ENCODE measurements at regions not wholly inside any gene's neighbourhood (a gene's known extent, or its start where the extent isn't known, plus 50 kb on each side); places are given as distances from the start of the nearest gene placed in this dataset.
"Not testable (repeated sequence)": the region's sequence is repeated elsewhere in the genome, so short reads cannot be mapped to it uniquely, and the experiment has no call there.

- FAIRE-seq (no peak), DNase-seq (ENCODE audit: low spot score) (no peak)
Observed at GRCh38 chr5:169415371-169415770, 114.4 kb upstream of the SLIT3 start.

- DNase-seq (ENCODE audit: low spot score) (no peak), FAIRE-seq (no peak)
Observed at GRCh38 chr5:169413416-169413815, 112.5 kb upstream of the SLIT3 start.

- no peak for FAIRE-seq
- DNase-seq (ENCODE audit: low spot score) = no peak
Observed at GRCh38 chr5:169412831-169413230, 111.9 kb upstream of the SLIT3 start.

DNA sequence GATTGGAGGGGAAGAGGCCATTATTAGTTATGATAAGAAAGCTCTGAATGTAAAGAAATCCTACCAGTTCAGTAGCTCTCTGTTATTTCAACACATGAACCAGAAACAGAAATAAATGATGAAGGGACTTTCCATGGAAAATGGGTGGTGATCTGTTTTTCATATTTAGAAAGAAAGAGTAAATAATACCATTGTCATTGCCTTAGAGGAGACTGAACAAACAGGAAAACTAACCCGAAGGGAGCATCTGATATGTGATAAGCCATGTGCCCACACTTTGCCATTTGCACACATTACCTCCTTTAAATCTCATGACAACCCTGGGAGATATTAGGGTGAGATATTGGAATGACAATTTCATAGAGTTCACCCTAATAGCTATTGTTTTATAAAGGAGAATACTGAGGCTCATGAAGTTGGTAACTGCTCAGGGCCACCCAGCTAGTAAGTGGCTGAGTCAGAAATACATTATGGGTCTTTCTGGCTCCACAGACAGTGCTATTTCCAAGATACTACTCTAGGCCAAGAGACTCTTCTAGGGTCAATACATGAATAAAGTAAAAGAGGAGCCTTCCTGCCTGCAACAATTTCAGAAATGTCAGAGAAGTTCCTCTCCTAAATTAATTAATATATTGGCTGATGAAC lies 111.0 kb upstream of the SLIT3 start:
- DNase-seq (ENCODE audit: low spot score) = no peak
- FAIRE-seq = no peak

DNA sequence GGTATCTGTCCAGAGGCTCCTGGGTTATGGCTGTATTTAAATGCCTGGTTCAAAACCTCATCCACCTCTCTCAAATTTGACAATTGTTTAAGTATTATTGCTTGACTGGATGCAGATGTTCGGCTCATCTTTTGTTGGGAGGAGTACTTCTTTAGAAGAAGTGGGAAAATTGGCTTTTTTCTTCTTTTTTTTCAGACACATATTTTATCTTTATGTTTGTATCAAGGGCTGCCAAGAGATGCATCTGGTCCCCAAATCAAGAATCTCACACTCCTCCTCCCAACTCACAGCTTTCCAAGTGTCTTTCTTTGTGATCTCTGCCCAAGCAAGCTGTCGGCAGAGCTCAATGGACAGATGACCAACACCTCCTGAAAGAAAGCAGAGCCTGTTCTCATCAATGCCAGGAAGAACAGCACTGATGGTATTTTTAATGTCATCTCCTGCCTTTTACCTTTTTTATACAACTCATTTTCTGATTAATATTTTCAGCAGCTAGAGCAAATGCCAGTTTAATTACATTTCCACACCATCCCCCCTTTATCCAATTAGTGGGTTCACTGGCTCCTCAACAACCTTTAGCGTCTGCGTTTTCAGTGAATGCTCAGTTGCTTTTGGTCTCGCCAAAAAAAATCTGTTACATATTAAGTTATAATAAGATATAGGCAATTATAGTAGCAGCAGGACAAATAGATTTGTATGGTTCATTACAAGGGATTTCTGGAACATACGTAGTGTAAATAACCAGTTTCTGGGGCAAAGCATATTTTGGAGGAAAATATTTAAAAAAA lies 110.3 kb upstream of the SLIT3 start:
- no peak for FAIRE-seq
- DNase-seq (ENCODE audit: low spot score) = no peak

- no peak for DNase-seq (ENCODE audit: low spot score)
Observed at GRCh38 chr5:169408731-169409130, 107.8 kb upstream of the SLIT3 start.

DNA sequence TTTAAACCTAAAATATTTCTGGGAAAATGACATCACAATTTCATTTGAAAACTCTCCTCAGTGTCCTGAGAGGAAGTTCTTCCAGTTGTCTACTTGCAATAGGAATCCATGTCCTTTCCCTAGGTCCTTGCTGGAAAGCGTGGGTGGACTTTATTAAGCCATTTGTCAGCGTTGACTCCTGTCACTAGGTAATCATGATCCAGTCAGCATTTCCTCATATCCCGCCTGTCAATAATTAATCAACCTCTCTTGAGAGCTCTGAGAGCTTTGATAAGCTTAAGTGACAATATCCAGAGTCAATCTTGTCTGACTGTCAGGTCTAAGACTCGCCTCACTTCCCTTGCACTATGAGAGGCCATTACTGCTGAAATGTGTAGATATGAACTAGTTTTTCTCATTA lies 107.2 kb upstream of the SLIT3 start:
- peak; percentile 67 for FAIRE-seq

More at GRCh38 chr5:169408731-169409130, 107.8 kb upstream of the SLIT3 start:
- no peak for FAIRE-seq

DNA sequence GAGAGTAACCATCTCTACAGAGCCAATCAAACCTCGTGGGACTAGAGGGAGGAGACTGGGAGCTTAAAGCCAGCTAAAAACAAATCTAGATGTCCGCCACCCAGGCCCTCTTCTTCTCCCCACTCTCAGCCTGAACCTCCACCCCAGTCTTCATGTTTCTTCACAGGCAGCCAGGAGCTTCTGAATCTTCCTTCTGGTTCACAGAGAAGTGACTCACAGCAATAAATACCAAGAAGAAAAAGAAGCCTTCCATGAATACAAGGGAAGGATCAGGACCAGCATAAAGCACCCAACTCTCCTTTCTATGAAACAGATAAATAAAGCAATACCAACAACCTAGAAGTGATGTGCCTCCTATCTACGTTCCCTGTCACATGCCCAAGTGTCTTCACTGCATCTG lies 103.3 kb upstream of the SLIT3 start:
- FAIRE-seq (no peak), DNase-seq (ENCODE audit: low spot score) (no peak)

More for the DNA sequence above, 107.2 kb upstream of the SLIT3 start:
- peak; percentile 65 for DNase-seq (ENCODE audit: low spot score)

DNA sequence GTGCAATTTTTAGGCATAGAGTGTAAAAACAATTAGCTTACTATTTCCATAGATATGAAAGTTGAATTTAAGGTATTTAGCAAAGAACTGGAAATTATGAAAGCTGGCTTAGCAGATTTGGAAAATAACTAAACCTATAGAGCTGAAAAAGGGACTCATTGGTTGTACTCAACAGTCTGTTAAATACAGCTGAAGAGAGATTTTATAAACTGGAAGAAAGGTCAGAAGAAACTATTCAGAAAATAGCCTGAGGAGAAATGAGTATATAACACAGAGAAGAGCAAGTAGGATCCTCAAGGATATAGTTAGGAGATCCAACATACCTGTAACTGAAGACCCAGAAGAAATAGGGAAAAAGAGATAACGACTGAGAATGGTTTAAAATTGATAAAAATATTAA lies 97.6 kb upstream of the SLIT3 start:
- no peak for DNase-seq (ENCODE audit: low spot score)
- FAIRE-seq = no peak

- DNase-seq (ENCODE audit: low spot score) = no peak
- FAIRE-seq = no peak
Observed at GRCh38 chr5:169395136-169395535, 94.2 kb upstream of the SLIT3 start.

DNA sequence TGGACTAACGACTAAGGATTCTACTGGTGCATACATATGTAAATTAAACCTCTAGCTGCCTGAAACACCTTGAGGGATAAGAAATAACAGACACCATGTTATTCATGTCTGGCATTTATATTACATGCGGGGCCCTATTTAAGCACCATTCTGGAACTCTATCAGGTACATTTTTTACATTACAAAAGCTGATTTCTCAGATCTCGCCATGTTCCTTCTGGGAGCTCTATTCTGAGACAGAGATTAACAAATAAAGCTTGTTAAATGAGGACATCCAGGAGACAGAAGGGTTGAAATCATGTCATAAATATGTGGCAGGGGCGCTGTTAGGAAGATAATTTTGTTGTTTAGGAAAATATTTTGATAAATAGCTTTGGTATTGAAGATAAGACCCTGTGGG lies 93.4 kb upstream of the SLIT3 start:
- DNase-seq (ENCODE audit: low spot score) = no peak
- FAIRE-seq = no peak

DNA sequence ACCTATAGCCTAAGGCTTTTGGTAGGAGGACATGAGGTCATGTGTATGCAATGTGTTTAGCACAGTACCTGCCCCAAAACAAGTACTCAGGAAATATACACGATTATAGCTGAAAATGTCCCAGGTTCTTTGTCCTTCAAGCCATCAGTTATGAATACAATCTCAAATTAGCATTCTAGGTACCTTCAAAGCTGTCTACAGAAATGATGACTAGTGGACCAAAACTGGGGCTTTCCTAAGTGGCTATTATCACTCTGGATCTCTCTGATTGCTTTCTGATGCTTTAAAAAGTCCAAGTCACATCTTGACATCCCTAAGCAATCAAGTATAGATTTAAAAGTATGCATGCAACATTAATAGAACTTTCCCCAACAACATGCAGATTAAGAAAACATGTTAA lies 93.0 kb upstream of the SLIT3 start:
- DNase-seq (ENCODE audit: low spot score) (no peak), FAIRE-seq (no peak)

- DNase-seq (ENCODE audit: low spot score) = no peak
- FAIRE-seq = no peak
Observed at GRCh38 chr5:169390265-169390664, 89.3 kb upstream of the SLIT3 start.

DNA sequence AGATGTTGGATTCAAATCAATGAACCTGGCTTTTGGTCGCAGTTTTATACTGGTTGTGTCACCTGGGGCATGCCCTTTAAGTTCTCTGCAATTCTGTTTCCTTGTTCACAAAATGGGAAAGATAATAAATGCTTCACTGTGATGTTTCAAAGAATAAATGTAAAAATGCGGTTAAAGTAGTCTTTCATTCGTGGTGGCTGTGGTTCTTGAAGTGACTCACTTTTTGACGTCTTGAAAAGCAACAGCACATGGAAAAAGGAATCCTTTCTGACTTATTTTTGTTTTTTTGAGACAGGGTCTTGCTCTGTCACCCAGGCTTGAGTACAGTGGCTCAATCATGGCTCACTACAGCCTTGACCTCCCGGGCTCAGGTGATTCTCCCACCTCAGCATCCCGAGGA lies 88.4 kb upstream of the SLIT3 start:
- no peak for DNase-seq (ENCODE audit: low spot score)
- FAIRE-seq = no peak

DNA sequence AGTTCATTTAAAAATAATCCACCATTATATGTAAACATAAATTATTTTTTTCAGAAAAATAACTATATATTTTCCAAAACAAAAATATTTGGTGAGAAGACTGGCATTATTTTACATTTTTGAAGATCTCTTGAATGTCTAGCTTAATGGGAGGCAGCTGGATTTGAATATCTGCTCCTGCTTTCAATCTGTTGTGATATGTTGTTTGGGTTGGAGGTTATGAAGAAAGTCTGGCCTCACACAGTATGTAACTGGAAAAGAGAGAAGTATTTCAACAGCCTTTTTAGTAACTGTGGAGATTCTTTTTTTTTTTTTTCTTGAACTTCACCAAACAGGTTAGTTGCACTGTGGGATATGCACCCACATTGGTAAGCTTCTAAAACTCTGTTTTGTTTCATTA lies 84.7 kb upstream of the SLIT3 start:
- DNase-seq (ENCODE audit: low spot score) = no peak
- FAIRE-seq = no peak

GRCh38 chr5:169384661-169385060 lies 83.7 kb upstream of the SLIT3 start:
- FAIRE-seq = no peak
- DNase-seq (ENCODE audit: low spot score) = no peak

GRCh38 chr5:169374761-169375160 lies 73.8 kb upstream of the SLIT3 start:
- FAIRE-seq = peak; percentile 56
- peak; percentile 67 for DNase-seq (ENCODE audit: low spot score)

- DNase-seq (ENCODE audit: low spot score) (no peak), FAIRE-seq (no peak)
Observed at GRCh38 chr5:169374111-169374510, 73.2 kb upstream of the SLIT3 start.

- not testable (repeated sequence) for DNase-seq (ENCODE audit: low spot score); FAIRE-seq
Observed at GRCh38 chr5:169371801-169372200, 70.9 kb upstream of the SLIT3 start.

DNA sequence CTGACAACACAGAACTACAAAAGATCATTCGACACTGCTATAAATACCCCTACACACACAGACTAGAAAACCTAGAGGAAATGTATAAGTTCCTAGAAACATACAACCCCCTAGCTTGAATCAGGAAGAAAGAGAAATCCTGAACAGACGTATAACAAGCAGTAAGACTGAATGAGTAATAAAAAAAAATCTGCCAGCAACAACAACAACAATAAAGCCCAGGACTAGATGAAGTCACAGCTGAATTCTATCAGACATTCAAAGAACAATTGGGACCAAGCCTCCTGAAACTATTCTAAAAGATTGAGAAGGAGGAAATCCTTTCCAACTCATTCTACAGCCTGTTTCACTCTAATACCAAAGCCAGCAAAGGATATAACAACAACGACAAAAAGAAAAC lies 68.2 kb upstream of the SLIT3 start:
- no peak for FAIRE-seq
- DNase-seq (ENCODE audit: low spot score) = no peak

- FAIRE-seq (no peak), DNase-seq (ENCODE audit: low spot score) (no peak)
Observed at GRCh38 chr5:169367861-169368260, 66.9 kb upstream of the SLIT3 start.

DNA sequence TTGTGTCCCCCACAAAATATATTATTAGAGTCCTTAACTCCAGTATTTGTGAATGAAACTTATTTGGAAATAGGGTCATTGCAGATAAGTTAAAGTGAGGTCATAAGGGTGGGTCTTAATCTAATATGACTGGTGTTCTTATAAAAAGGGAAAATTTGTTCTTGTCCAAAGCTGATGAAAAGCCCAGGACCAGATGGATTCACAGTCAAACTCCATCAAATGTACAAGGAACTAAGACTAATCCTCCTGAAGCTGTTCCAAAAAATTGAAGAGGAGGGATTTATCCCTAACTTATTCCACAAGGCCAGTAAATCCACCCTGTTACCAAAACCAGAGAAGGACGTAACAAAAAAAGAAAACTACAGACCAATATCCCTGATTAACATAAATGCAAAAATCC lies 56.4 kb upstream of the SLIT3 start:
- FAIRE-seq (no peak), DNase-seq (ENCODE audit: low spot score) (no peak)

DNA sequence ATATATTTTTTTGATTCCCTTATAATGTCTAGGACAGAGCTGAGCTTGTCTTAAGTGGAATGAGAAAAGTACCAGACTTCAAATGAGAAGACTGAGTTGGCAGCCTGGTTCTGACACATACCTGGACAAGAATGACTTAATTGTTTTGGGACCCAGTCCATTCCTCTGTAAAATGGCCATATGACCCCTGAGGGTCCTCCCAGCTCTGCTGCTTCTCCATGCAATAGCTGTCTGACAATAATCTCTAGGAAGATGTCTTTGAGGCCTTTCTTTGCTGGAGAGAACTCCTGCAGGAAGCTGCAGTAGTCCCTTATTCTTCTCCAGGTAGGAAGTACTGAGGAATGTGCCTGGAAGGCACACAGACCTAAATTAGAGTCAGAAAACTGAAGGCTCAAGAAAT lies 55.9 kb upstream of the SLIT3 start:
- DNase-seq (ENCODE audit: low spot score) (no peak), FAIRE-seq (no peak)

Data from RCC 7860 (cell line).